IMR-90 (cell line): ENCODE measurements at regions not wholly inside any gene's neighbourhood (a gene's known extent, or its start where the extent isn't known, plus 50 kb on each side); places are given as distances from the start of the nearest gene placed in this dataset.

ENCODE experiments used
- ATAC-seq: fragments of 200-7000 bp; cut with Tn5 transposase; 2 replicates; pipeline ENCODE4 v1.9.1; 2020; ENCODE audit warnings: low read depth, mild to moderate bottlenecking, moderate library complexity
- BruUV-seq: library from RNA; stranded (reverse); fragments of 400-500 nt; replicated peaks from 2 replicates; lab custom pipeline; 2021; lab: Mats Ljungman, UMichigan
- CTCF ChIA-PET: fragments of 300-600 bp; formaldehyde crosslinking; extraction: SDS; loops from one replicate; lab custom pipeline; 2021; ENCODE audit warnings: antibody characterized with exemption; lab: Yijun Ruan, JAX
- POLR2A ChIA-PET: fragments of 300-600 bp; sonication (Branson Sonifier 250); formaldehyde crosslinking; loops from one replicate; lab custom pipeline; 2022; ENCODE audit warnings: antibody characterized with exemption; ENCODE audit not compliant: unreplicated experiment; lab: Charles Lee
- DNase-seq: peaks from one replicate; pipeline ENCODE4 v3.0.0; 2013
- H2AFZ ChIP-seq: replicated peaks from 2 replicates; pipeline ENCODE3; 2013; ENCODE audit warnings: low read length, mild to moderate bottlenecking; ENCODE audit not compliant: poor library complexity
- H2AK5ac ChIP-seq: 2 replicates; pipeline ENCODE4 v1.6.1; 2013; ENCODE audit warnings: low read depth, low read length, inconsistent platforms
- H2AK9ac ChIP-seq: replicated peaks from 2 replicates; pipeline ENCODE3; 2013; ENCODE audit warnings: mild to moderate bottlenecking, low read depth, low read length, moderate library complexity; ENCODE audit not compliant: poor library complexity
- H2BK120ac ChIP-seq: 2 replicates; pipeline ENCODE4 v1.6.1; 2013; ENCODE audit warnings: low read depth, low read length, inconsistent platforms
- H2BK15ac ChIP-seq: 3 replicates; pipeline ENCODE4 v1.6.1; 2013; ENCODE audit warnings: low read depth, low read length, inconsistent platforms
- H2BK20ac ChIP-seq: 2 replicates; pipeline ENCODE4 v1.6.1; 2013; ENCODE audit warnings: low read depth, mild to moderate bottlenecking, inconsistent platforms, low read length, moderate library complexity
- H2BK5ac ChIP-seq: 2 replicates; pipeline ENCODE4 v1.6.1; 2013; ENCODE audit warnings: mild to moderate bottlenecking, low read depth, low read length, inconsistent platforms; ENCODE audit not compliant: poor library complexity, severe bottlenecking
- H3K14ac ChIP-seq: replicated peaks from 2 replicates; pipeline ENCODE4 v1.6.1; 2013; ENCODE audit warnings: low read depth, low read length, inconsistent platforms
- H3K18ac ChIP-seq: 2 replicates; pipeline ENCODE4 v1.6.1; 2013; ENCODE audit warnings: low read depth, low read length, control low read depth
- H3K23ac ChIP-seq: 2 replicates; pipeline ENCODE4 v1.6.1; 2013; ENCODE audit warnings: low read depth, low read length, inconsistent platforms
- H3K27ac ChIP-seq: 2 replicates; pipeline ENCODE4 v1.5.1; 2013; ENCODE audit warnings: mild to moderate bottlenecking, control low read depth, low read length; ENCODE audit not compliant: insufficient read depth
- H3K27me3 ChIP-seq: 2 replicates; pipeline ENCODE4 v1.6.1; 2013; ENCODE audit warnings: low read length; ENCODE audit not compliant: control insufficient read depth, insufficient read depth
- H3K36me3 ChIP-seq: 2 replicates; pipeline ENCODE4 v1.6.1; 2013; ENCODE audit warnings: low read length, mixed read lengths; ENCODE audit not compliant: control insufficient read depth, insufficient read depth
- H3K4ac ChIP-seq: 2 replicates; pipeline ENCODE4 v1.6.1; 2013; ENCODE audit warnings: low read depth, low read length, inconsistent platforms
- H3K4me1 ChIP-seq: 2 replicates; pipeline ENCODE4 v1.6.1; 2013; ENCODE audit warnings: low read length, mixed read lengths; ENCODE audit not compliant: control insufficient read depth, insufficient read depth
- H3K4me2 ChIP-seq: 2 replicates; pipeline ENCODE4 v1.6.1; 2013; ENCODE audit warnings: low read depth, mild to moderate bottlenecking, control low read depth, low read length, moderate library complexity
- H3K4me3 ChIP-seq: 2 replicates; pipeline ENCODE4 v1.5.1; 2013; ENCODE audit warnings: low read depth, mild to moderate bottlenecking, control low read depth, low read length, moderate library complexity; ENCODE audit not compliant: insufficient read depth
- H3K56ac ChIP-seq: 2 replicates; pipeline ENCODE4 v1.6.1; 2013; ENCODE audit warnings: low read length, inconsistent platforms; ENCODE audit not compliant: insufficient read depth; ENCODE audit errors: extremely low read depth
- H3K79me1 ChIP-seq, 2 experiments: 2 replicates each; pipeline ENCODE4 v1.6.1; 2013; ENCODE audit warnings: low read length in 2 of 2, inconsistent platforms in 1 of 2, low read depth in 1 of 2
- H3K9ac ChIP-seq: 2 replicates; pipeline ENCODE4 v1.6.1; 2013; ENCODE audit warnings: low read depth, low read length, control low read depth
- H3K9me1 ChIP-seq: 2 replicates; pipeline ENCODE4 v1.6.1; 2013; ENCODE audit warnings: low read length, inconsistent platforms; ENCODE audit not compliant: insufficient read depth
- H3K9me3 ChIP-seq: 2 replicates; pipeline ENCODE4 v1.6.1; 2013; ENCODE audit warnings: low read length; ENCODE audit not compliant: control insufficient read depth, insufficient read depth
- H4K20me1 ChIP-seq: 2 replicates; pipeline ENCODE4 v1.6.1; 2013; ENCODE audit warnings: low read length, inconsistent platforms; ENCODE audit not compliant: insufficient read depth
- H4K5ac ChIP-seq: 2 replicates; pipeline ENCODE4 v1.6.1; 2013; ENCODE audit warnings: mild to moderate bottlenecking, low read depth, low read length, control low read depth
- H4K8ac ChIP-seq, 2 experiments: 2 replicates each; pipeline ENCODE4 v1.6.1; 2013; ENCODE audit warnings: low read depth in 2 of 2, low read length in 2 of 2, control low read depth in 1 of 2, inconsistent platforms in 1 of 2
- H4K91ac ChIP-seq: 2 replicates; pipeline ENCODE4 v1.6.1; 2013; ENCODE audit warnings: low read depth, low read length, inconsistent platforms; ENCODE audit not compliant: insufficient read depth
- BHLHE40 ChIP-seq: fragments of 150-350 bp; IDR thresholded peaks from 2 replicates; pipeline ENCODE4 v1.6.1; 2016; ENCODE audit warnings: mild to moderate bottlenecking, low read depth, low read length
- CHD1 ChIP-seq: IDR thresholded peaks from 2 replicates; pipeline ENCODE4 v1.6.1; 2012; ENCODE audit warnings: low read depth, low read length, improper control_type of control experiment
- FOS ChIP-seq: fragments of 150-350 bp; IDR thresholded peaks from 2 replicates; pipeline ENCODE4 v1.6.1; 2016; ENCODE audit warnings: low read depth, low read length
- MAFK ChIP-seq: IDR thresholded peaks from 2 replicates; pipeline ENCODE4 v1.6.1; 2012; ENCODE audit warnings: low read depth, low read length, improper control_type of control experiment
- MAZ ChIP-seq: IDR thresholded peaks from 2 replicates; pipeline ENCODE4 v1.6.1; 2012; ENCODE audit warnings: low read depth, mild to moderate bottlenecking, low read length, improper control_type of control experiment, moderate library complexity, borderline replicate concordance
- NFE2L2 ChIP-seq: fragments of 150-350 bp; IDR thresholded peaks from 2 replicates; pipeline ENCODE4 v1.6.1; 2016; ENCODE audit warnings: low read depth, mild to moderate bottlenecking, low read length
- RAD21 ChIP-seq: IDR thresholded peaks from 2 replicates; pipeline ENCODE4 v1.6.1; 2012; ENCODE audit warnings: low read length, improper control_type of control experiment
- RCOR1 ChIP-seq: IDR thresholded peaks from 2 replicates; pipeline ENCODE4 v1.6.1; 2012; ENCODE audit warnings: mild to moderate bottlenecking, low read length, improper control_type of control experiment; ENCODE audit not compliant: insufficient replicate concordance
- RFX5 ChIP-seq: IDR thresholded peaks from 2 replicates; pipeline ENCODE4 v1.8.0; 2012; ENCODE audit warnings: low read depth, mild to moderate bottlenecking, low read length, moderate library complexity
- SMC3 ChIP-seq: fragments of 150-350 bp; IDR thresholded peaks from 2 replicates; pipeline ENCODE4 v1.6.1; 2016; ENCODE audit warnings: low read depth, mild to moderate bottlenecking, antibody characterized with exemption, low read length, moderate library complexity
- WGBS, 2 experiments: methylation state at CpG; one replicate each; pipeline versions ENCODE4 v1.1.5 to v1.1.7; 2013; ENCODE audit warnings: missing lambda C conversion rate in 2 of 2; ENCODE audit not compliant: insufficient read length in 1 of 2; ENCODE audit errors: extremely low coverage in 2 of 2; 5-methylcytosine and 5-hydroxymethylcytosine counted together
- dilution Hi-C: fragments of 300-500 bp; cut with HindIII; formaldehyde crosslinking; loops from one replicate; pipeline ENCODE4 v1.14.3; 2018; ENCODE audit warnings: low sequenced_read_pairs; ENCODE audit not compliant: unreplicated experiment
- in situ Hi-C: fragments of 300-500 bp; cut with MboI; formaldehyde crosslinking; loops from 3 replicates; pipeline ENCODE4 v1.14.3; 2019; ENCODE audit warnings: low sequenced_read_pairs, inconsistent platforms, mixed read lengths
- intact Hi-C: fragments of 100-400 bp; cut with micrococcal nuclease; formaldehyde crosslinking; loops from 2 replicates; pipeline ENCODE4 v1.10.0; 2022

- CTCF ChIA-PET: interaction anchor here (0.6 kb wide), 1 partner anchor 255 kb away, joined by 4 read pairs; the partner anchor contains the start of gene STAMBP
Observed at GRCh38 chr2:74083750-74084149, 64.0 kb downstream of the BOLA3 start.

More at GRCh38 chr2:74083750-74084149, 64.0 kb downstream of the BOLA3 start:
- Histone ChIP-seq H3K9ac (no peak overlapping the region), H3K4me1 (peaks cover 20% of the 10 kb centered on the region), H3K23ac (no peak overlapping the region), H4K20me1 (peaks cover 9% of the 10 kb centered on the region), H3K27me3 (no peaks in the 10 kb centered on the region), H2BK15ac (no peak overlapping the region), H3K79me1 (peaks cover 3 to 31% of the 10 kb centered on the region in 2 experiments; a peak in 2 of 4 replicates), H2AK5ac (no peak overlapping the region), H3K4ac (no peak overlapping the region), H3K9me3 (no peaks in the 10 kb centered on the region), H3K27ac (no peak overlapping the region), H2AK9ac (no peak overlapping the region), H3K9me1 (peaks cover 20% of the 10 kb centered on the region), H2BK5ac (no peak overlapping the region), H4K91ac (no peak overlapping the region), H2AFZ (no peak overlapping the region), H4K8ac (no peak overlapping the region), H2BK120ac (no peak overlapping the region), H3K36me3 (peaks cover 28% of the 10 kb centered on the region), H4K5ac (no peak overlapping the region), H3K56ac (no peak overlapping the region), H2BK20ac (no peak overlapping the region), H3K18ac (no peak overlapping the region), H3K4me2 (no peak overlapping the region), H3K14ac (no peak overlapping the region), H3K4me3 (no peak overlapping the region)
- intact Hi-C loops: no loop called here
- in situ Hi-C loops: no loop called here
- TF ChIP-seq SMC3: no peak
- TF ChIP-seq BHLHE40: no peak
- no peak for TF ChIP-seq FOS
- no peak for TF ChIP-seq RFX5
- no peak for TF ChIP-seq RCOR1
- no peak for TF ChIP-seq MAFK
- TF ChIP-seq CHD1: no peak
- no peak for TF ChIP-seq MAZ
- TF ChIP-seq NFE2L2: no peak
- TF ChIP-seq RAD21: no peak
- dilution Hi-C loops: no loop called here
- BruUV-seq: no TSS peak
- POLR2A ChIA-PET: no interaction called here
- WGBS, 2 experiments: 94% methylated on average over 3 of the region's 11 CpGs; no CpG with 5 or more reads in 1 of the 2 experiments
- DNase-seq (no peak), ATAC-seq (no peak)
